ENCODE measurements at regions not wholly inside any gene's neighbourhood (a gene's known extent, or its start where the extent isn't known, plus 50 kb on each side); places are given as distances from the start of the nearest gene placed in this dataset.

GRCh38 chr6:1123386-1124375, 188.2 kb upstream of the FOXQ1 start:
- DNase-seq (ENCODE audit: low read depth in 2 of 2), result no peak

DNA sequence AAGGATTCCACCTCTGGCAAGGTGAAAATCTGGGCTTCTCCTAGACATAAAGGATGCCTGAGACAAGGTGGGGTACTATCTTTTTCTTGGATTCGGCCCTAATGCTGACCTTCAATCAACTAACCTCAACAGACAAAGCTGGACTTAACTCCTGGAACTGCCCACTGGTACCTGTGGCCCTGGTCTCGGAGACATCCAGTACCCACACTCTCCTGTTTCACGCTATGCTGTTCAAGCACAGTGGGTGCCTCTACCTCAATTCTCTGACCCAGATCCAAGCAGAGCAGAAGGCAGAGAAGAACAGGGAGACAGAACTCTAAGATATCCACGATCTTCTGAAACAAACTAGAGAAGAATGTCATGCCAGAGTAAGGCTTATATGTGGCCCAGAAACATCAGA, 189.8 kb upstream of the FOXQ1 start:
- no peak for DNase-seq (ENCODE audit: low read depth in 2 of 2)

- no peak for DNase-seq (ENCODE audit: low read depth in 2 of 2)
These were observed 193.6 kb upstream of the FOXQ1 start for GRCh38 chr6:1118287-1118647.

DNA sequence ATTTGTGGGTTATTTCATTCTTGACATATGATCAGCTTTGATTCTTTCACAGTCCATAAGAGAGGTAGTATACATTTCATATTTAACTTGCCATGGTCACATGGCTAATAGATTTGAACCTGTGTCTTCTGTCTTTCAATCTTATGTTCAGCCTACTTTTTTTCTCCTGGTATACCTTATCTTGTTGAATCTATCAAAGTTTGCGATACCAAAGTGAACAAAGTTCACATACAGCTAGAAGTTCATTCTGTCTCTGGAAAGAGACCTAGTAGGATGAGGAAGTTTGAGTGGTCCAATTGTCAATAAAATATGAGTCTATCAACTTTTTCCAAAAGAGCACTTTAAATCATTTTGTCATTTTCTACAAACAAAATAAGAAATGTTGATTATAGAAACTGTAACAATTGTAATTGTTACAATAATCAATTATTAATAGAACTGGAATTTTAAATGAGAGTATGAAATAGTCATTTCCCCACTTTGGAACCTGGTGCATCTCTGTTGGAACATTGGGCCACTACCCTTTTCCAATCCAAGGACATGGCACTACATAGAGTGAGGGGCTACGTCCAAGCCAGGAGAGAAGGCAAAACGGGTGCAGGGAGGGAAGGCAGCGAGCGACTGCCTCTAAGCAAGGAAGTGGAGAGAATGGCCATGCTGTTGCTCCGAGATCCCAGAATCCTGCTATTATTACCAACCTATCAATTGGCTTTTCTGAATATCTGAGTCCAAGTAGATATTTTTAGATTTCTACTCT, 194.2 kb upstream of the FOXQ1 start:
- no peak for DNase-seq (ENCODE audit: low read depth in 2 of 2)

GRCh38 chr6:1116149-1116548, 195.7 kb upstream of the FOXQ1 start:
- DNase-seq (ENCODE audit: low read depth in 2 of 2), result no peak

GRCh38 chr6:1113916-1114540, 197.9 kb upstream of the FOXQ1 start:
- no peak for DNase-seq (ENCODE audit: low read depth in 2 of 2)

GRCh38 chr6:1111361-1111760, 200.5 kb upstream of the FOXQ1 start:
- no peak for DNase-seq (ENCODE audit: low read depth in 2 of 2)

DNA sequence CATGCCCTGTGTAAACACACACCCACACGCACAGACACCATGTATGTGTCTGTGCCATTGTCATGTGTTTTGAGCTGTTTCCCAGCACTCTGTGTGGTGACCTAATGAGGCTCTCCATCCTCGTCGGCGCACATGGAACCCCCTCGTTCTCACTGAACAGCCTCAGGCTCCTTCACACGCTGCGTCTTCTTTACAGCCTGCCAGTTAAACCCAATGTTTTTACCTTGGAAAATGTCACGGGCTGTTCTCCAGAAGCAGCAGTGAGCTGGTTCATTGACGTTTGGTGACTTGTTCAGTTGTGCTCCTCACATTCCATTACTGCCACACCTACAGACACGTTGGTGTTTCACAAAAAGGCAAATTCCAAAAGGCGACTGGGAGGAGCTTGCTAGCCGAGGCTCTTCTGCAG, 201.0 kb upstream of the FOXQ1 start:
- DNase-seq (ENCODE audit: low read depth in 2 of 2), result no peak

DNA sequence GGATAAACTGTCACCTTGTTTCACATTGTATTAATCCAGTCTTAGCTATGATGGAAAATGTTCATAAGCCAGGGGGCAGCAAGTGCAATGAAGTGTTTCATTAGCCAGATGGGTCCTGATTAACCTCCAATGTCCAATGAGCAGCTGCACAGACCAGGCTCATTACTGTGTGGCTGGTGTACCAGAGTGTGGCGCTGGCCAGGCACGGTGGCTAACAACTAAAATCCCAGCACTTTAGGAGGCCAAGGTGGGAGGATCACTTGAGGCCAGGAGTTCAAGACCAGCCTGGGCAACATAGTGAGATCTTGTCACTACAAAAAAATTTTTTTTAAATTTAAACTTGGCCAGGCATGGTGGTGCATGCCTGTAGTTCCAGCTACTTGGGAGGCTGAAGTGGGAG, 201.7 kb upstream of the FOXQ1 start:
- no peak for DNase-seq (ENCODE audit: low read depth in 2 of 2)

- no peak for DNase-seq (ENCODE audit: low read depth in 2 of 2)
These were observed 202.8 kb upstream of the FOXQ1 start for GRCh38 chr6:1109134-1109533.

- DNase-seq (ENCODE audit: low read depth in 2 of 2), result no peak
These were observed 203.7 kb upstream of the FOXQ1 start for GRCh38 chr6:1108198-1108597.

- DNase-seq (ENCODE audit: low read depth in 2 of 2), result no peak
These were observed 204.3 kb upstream of the FOXQ1 start for GRCh38 chr6:1107578-1107977.

DNA sequence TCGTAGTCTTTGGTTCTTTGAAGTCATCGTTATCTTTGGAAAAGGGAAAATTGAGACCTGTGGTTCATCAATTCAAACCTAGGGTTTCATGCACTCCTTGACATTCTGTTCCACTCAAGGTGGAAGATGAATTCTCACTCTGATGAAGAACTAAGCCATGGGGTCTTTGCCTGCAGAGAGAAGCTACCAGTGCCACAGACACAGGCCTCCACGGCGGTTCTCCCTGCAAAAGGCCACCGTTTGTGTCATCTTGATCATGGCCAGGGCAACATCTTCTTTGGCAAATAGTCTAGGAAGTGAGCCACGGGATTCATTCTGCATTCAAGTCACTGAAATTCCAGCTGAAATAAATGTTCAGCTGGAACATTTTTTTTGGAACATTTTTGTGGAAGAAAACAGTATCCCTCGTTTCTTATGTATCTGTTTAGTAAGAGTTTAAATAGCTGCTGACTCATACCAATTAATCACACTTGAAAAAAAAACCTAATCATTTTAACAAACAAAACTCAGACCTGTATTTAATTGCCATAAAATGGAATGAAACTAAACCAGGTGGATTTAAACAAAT, 206.0 kb upstream of the FOXQ1 start:
- no peak for DNase-seq (ENCODE audit: low read depth in 2 of 2)

- no peak for DNase-seq (ENCODE audit: low read depth in 2 of 2)
These were observed 206.8 kb upstream of the FOXQ1 start for GRCh38 chr6:1104988-1105670.

GRCh38 chr6:1103945-1104623, 207.8 kb upstream of the FOXQ1 start:
- no peak for DNase-seq (ENCODE audit: low read depth in 2 of 2)

GRCh38 chr6:1103021-1103420, 208.9 kb upstream of the FOXQ1 start:
- DNase-seq (ENCODE audit: low read depth in 2 of 2), result no peak

DNA sequence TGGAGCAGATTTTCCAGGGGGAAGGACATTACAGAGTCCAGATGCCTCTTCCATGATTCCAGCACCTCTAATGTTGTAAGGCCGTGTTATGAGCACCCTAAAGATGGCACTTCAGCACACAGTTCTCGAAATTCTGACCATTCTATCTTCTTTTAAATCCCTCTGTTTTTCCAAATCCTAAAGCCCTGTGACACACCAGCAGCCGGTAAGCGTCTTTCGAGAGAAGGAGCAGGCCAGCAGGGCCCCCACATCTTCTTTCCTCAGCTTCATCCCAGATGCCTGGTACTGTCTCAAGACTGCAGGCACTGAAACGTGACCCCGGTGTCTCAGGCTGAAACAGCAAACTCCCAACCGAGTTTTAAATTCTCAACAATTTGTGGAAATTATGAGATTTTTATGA, 211.6 kb upstream of the FOXQ1 start:
- DNase-seq (ENCODE audit: low read depth in 2 of 2), result no peak

GRCh38 chr6:1099264-1099663, 212.6 kb upstream of the FOXQ1 start:
- no peak for DNase-seq (ENCODE audit: low read depth in 2 of 2)

GRCh38 chr6:1096967-1097765, 214.7 kb upstream of the FOXQ1 start:
- no peak for DNase-seq (ENCODE audit: low read depth in 2 of 2)

DNA sequence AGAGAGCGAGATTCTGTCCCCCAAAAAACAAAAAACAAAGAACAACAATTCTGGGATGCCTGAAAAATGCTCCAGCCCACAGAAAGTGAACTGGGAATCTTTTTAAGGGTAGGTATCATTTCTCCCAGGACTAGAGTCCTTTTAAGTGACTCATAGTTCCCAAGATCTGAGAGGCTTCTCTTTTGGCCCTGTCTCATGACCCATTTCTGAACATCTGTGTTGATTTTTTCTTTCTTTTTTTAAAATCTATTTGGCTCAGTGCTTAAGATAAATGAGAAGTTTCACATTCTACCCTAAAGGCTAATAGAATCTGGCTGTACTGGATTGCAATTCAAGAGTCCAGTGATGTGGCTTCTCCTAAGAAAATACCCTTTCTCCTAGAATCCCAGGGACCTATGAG, 217.6 kb upstream of the FOXQ1 start:
- DNase-seq (ENCODE audit: low read depth in 2 of 2), result no peak
